Ovary (tissue), 3 donors: ENCODE measurements at regions not wholly inside any gene's neighbourhood (a gene's known extent, or its start where the extent isn't known, plus 50 kb on each side); places are given as distances from the start of the nearest gene placed in this dataset.

Experiments
- CTCF ChIP-seq, 3 donors: fragments of 450-650 bp in 2 of 3; fragments of 200-600 bp in 1 of 3; IDR thresholded peaks; one replicate each; pipeline versions ENCODE4 v1.5.1 to v1.8.0; 2016 to 2022; ENCODE audit warnings: antibody characterized with exemption in 3 of 3, mild to moderate bottlenecking in 1 of 3
- EP300 ChIP-seq: sonication (generic); formaldehyde crosslinking; IDR thresholded peaks from one replicate; pipeline ENCODE4 v1.6.1; 2017; ENCODE audit warnings: antibody characterized with exemption
- donor health status: DM: no; HTN: no; CAD: no.

GRCh38 chr10:21423850-21424249, 101.6 kb downstream of the SKIDA1 start:
- TF ChIP-seq CTCF (IDR thresholded peaks at IDR 0.05): no peak
- TF ChIP-seq EP300: no peak
